Small intestine (tissue), 7 donors: ENCODE measurements at regions not wholly inside any gene's neighbourhood (a gene's known extent, or its start where the extent isn't known, plus 50 kb on each side); places are given as distances from the start of the nearest gene placed in this dataset.

ENCODE experiments used
- DNase-seq, 2 donors: peaks; one replicate each; pipeline versions ENCODE4 v3.0.0 to v3.0.0-alpha.2; 2013
- FAIRE-seq: peaks from 2 replicates; lab custom pipeline; 2012; peaks lifted over from hg19 to GRCh38; lab: Jason Lieb, UNC
- H3K27ac ChIP-seq, 3 donors: one replicate each; pipeline ENCODE4 v1.5.1; 2013; ENCODE audit warnings: low read length in 2 of 3, mild to moderate bottlenecking in 2 of 3, control low read depth in 1 of 3, inconsistent platforms in 1 of 3, low read depth in 1 of 3, moderate library complexity in 1 of 3
- H3K27me3 ChIP-seq, 3 donors: one replicate each; pipeline ENCODE4 v1.6.1; 2013; ENCODE audit warnings: low read length in 3 of 3, inconsistent platforms in 1 of 3; ENCODE audit not compliant: control insufficient read depth in 3 of 3, insufficient read depth in 3 of 3
- H3K36me3 ChIP-seq, 3 donors: one replicate each; pipeline ENCODE4 v1.6.1; 2013; ENCODE audit warnings: low read length in 3 of 3, inconsistent platforms in 1 of 3, low read depth in 1 of 3, mild to moderate bottlenecking in 1 of 3, moderate library complexity in 1 of 3; ENCODE audit not compliant: control insufficient read depth in 3 of 3, insufficient read depth in 2 of 3
- H3K4me1 ChIP-seq, 3 donors: one replicate each; pipeline ENCODE4 v1.6.1; 2013; ENCODE audit warnings: low read length in 2 of 3, inconsistent platforms in 1 of 3, low read depth in 1 of 3, mild to moderate bottlenecking in 1 of 3, moderate library complexity in 1 of 3; ENCODE audit not compliant: control insufficient read depth in 3 of 3, insufficient read depth in 2 of 3
- H3K4me3 ChIP-seq, 3 donors: one replicate each; pipeline ENCODE4 v1.5.1; 2013; ENCODE audit warnings: low read length in 3 of 3, control low read depth in 1 of 3, inconsistent platforms in 1 of 3, low read depth in 1 of 3, mild to moderate bottlenecking in 1 of 3, moderate library complexity in 1 of 3
- H3K9me3 ChIP-seq, 2 donors: one replicate each; pipeline ENCODE4 v1.6.1; 2013; ENCODE audit warnings: low read depth in 1 of 2, low read length in 1 of 2; ENCODE audit not compliant: control insufficient read depth in 2 of 2, insufficient read depth in 1 of 2
- WGBS, 3 donors: extraction: QIAGEN DNeasy Blood & Tissue Kit; methylation state at CpG; one replicate each; pipeline ENCODE4 v1.1.7; 2013; 5-methylcytosine and 5-hydroxymethylcytosine counted together
- donor health status: healthy with polysubstance abuse.
- donor health status: control.
- donor health status: control.
- donor health status: Bipolar disorder and iron deficiency.
- donor health status: healthy.

GRCh38 chr1:112308716-112309115 is 87.3 kb upstream of the CTTNBP2NL start:
- FAIRE-seq = no peak
- 72 to 75% (median 73%) methylated on average over 5 of the region's 5 CpGs for WGBS, 3 donors
- Histone ChIP-seq H3K27me3 (peaks cover 0 to 3% (median 0%) of the 10 kb centered on the region in 3 donors), H3K27ac (no peak overlapping the region), H3K4me3 (no peak overlapping the region), H3K4me1 (no peaks in the 10 kb centered on the region), H3K9me3 (no peaks in the 10 kb centered on the region), H3K36me3 (no peaks in the 10 kb centered on the region)
- DNase-seq = no peak

- Histone ChIP-seq H3K36me3 (no peaks in the 10 kb centered on the region), H3K27me3 (peaks cover 0 to 2% (median 0%) of the 10 kb centered on the region in 3 donors), H3K4me3 (no peak overlapping the region), H3K27ac (no peak overlapping the region), H3K4me1 (no peaks in the 10 kb centered on the region), H3K9me3 (no peaks in the 10 kb centered on the region)
- no peak for FAIRE-seq
- no peak for DNase-seq
- 55 to 76% (median 65%) methylated on average over 5 of the region's 5 CpGs for WGBS, 3 donors
Measured at GRCh38 chr1:112309499-112309898, 86.5 kb upstream of the CTTNBP2NL start.

GRCh38 chr1:112312315-112312714 is 83.7 kb upstream of the CTTNBP2NL start:
- FAIRE-seq (no peak), DNase-seq (no peak)
- no peaks in the 10 kb centered on the region for H3K4me1 ChIP-seq
- no peak overlapping the region for H3K4me3 ChIP-seq
- no peaks in the 10 kb centered on the region for H3K27me3 ChIP-seq
- H3K27ac ChIP-seq = no peak overlapping the region
- no peaks in the 10 kb centered on the region for H3K9me3 ChIP-seq
- no peaks in the 10 kb centered on the region for H3K36me3 ChIP-seq
- 39 to 47% (median 46%) methylated on average over 5 of the region's 5 CpGs for WGBS, 3 donors

- no peak for FAIRE-seq
- H3K4me3 ChIP-seq = no peak overlapping the region
- DNase-seq = no peak
- 63 to 69% (median 67%) methylated on average over 5 of the region's 5 CpGs for WGBS, 3 donors
- no peaks in the 10 kb centered on the region for H3K4me1 ChIP-seq
- H3K27ac ChIP-seq = no peak overlapping the region
- no peaks in the 10 kb centered on the region for H3K27me3 ChIP-seq
- H3K9me3 ChIP-seq = no peaks in the 10 kb centered on the region
- H3K36me3 ChIP-seq = no peaks in the 10 kb centered on the region
Measured at GRCh38 chr1:112312879-112313278, 83.1 kb upstream of the CTTNBP2NL start.

- peaks cover 0 to 2% (median 0%) of the 10 kb centered on the region in 3 donors for H3K27me3 ChIP-seq
- no peaks in the 10 kb centered on the region for H3K9me3 ChIP-seq
- H3K4me1 ChIP-seq = no peaks in the 10 kb centered on the region
- no peak overlapping the region for H3K4me3 ChIP-seq
- DNase-seq = no peak
- H3K27ac ChIP-seq = peak overlapping the region in 1 of 3 donors; percentile 74
- no peaks in the 10 kb centered on the region for H3K36me3 ChIP-seq
- FAIRE-seq = no peak
- WGBS, 3 donors = 60 to 75% (median 71%) methylated on average over 8 of the region's 8 CpGs
Measured at GRCh38 chr1:112316254-112316913, 79.6 kb upstream of the CTTNBP2NL start.

- H3K27me3 ChIP-seq = peaks cover 0 to 3% (median 2%) of the 10 kb centered on the region in 3 donors
- DNase-seq (no peak), FAIRE-seq (no peak)
- no peaks in the 10 kb centered on the region for H3K9me3 ChIP-seq
- no peaks in the 10 kb centered on the region for H3K4me1 ChIP-seq
- no peaks in the 10 kb centered on the region for H3K36me3 ChIP-seq
- 36 to 48% (median 43%) methylated on average over 2 of the region's 2 CpGs for WGBS, 3 donors
- no peak overlapping the region for H3K4me3 ChIP-seq
- peak overlapping the region in 1 of 3 donors; percentile 74 for H3K27ac ChIP-seq
Measured at GRCh38 chr1:112317140-112317539, 78.9 kb upstream of the CTTNBP2NL start.

GRCh38 chr1:112317611-112318062 is 78.4 kb upstream of the CTTNBP2NL start:
- Histone ChIP-seq H3K4me1 (no peaks in the 10 kb centered on the region), H3K27me3 (peaks cover 0 to 4% (median 3%) of the 10 kb centered on the region in 3 donors), H3K36me3 (no peaks in the 10 kb centered on the region), H3K9me3 (no peaks in the 10 kb centered on the region), H3K27ac (peak overlapping the region in 1 of 3 donors; percentile 55), H3K4me3 (no peak overlapping the region)
- WGBS, 3 donors = 54 to 74% (median 71%) methylated on average over 6 of the region's 6 CpGs
- no peak for FAIRE-seq
- DNase-seq = no peak

GRCh38 chr1:112318263-112318662 is 77.8 kb upstream of the CTTNBP2NL start:
- no peak for DNase-seq
- H3K4me1 ChIP-seq = no peaks in the 10 kb centered on the region
- no peaks in the 10 kb centered on the region for H3K36me3 ChIP-seq
- FAIRE-seq = no peak
- peak overlapping the region in 1 of 3 donors; percentile 55 for H3K27ac ChIP-seq
- H3K9me3 ChIP-seq = no peaks in the 10 kb centered on the region
- H3K4me3 ChIP-seq = no peak overlapping the region
- peaks cover 0 to 5% (median 3%) of the 10 kb centered on the region in 3 donors for H3K27me3 ChIP-seq
- 65 to 92% (median 90%) methylated on average over 2 of the region's 2 CpGs for WGBS, 3 donors
